ENCODE measurements at regions not wholly inside any gene's neighbourhood (a gene's known extent, or its start where the extent isn't known, plus 50 kb on each side); places are given as distances from the start of the nearest gene placed in this dataset.

DNA sequence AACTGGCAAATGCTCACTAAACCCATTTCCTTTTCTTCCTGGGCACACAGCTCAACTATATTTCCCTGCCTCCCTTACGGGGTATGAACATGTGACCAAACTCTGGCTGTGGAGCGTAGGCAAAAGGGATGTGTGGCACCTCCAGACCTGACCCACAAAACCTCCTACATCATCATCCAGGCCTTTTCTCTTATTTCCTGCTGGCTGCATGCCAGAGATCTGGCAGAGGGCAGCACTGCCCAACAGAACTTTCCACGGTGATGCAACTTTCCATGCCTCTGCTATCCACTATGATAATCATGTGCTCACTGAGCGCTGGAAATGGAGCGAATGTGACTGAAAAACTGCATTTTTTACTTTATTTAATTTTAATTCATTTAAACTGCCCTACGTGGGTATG lies 99.6 kb upstream of the CACNA1E start:
- DNase-seq (ENCODE audit: low read depth in 3 of 3, low spot score in 1 of 3) = no peak

DNA sequence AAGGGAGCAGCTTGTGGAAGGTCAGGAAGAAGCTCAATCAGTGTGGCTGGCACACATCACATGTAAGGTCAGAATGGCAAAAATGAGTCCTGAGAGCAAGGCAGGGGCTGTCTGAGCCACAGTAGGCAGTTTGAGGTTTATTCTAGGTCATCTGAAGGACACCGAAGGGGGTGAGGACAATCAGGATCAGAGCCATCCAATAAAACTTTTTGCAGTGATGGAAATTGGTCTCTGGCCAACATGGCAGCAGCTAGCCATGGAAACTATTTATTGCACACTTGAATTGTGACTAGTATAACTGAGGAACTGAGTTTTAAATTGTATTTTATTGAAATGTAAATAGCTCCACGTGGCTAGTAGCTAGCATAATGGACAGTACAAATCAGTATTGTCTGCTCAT lies 97.0 kb upstream of the CACNA1E start:
- no peak for DNase-seq (ENCODE audit: low read depth in 3 of 3, low spot score in 1 of 3)

DNA sequence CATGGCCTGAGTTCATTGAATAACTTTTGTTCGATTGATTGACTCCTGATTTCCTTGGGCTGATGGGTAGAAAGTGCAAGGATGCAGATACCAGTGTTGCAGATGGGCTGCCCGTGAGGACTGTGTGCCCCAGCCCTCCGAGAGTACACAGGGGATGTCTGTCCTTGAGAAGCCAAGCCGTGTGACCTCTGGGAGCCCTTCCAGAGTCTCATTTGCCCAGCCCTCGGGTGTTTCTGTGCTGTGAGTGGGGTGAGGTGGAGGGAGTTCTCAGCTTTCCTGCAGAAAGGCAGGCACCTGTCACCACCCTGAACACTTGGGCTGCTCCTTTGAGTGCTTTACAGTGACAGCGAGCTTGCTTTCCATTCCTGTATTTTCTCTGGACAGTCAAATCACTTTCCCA lies 96.4 kb upstream of the CACNA1E start:
- no peak for DNase-seq (ENCODE audit: low read depth in 3 of 3, low spot score in 1 of 3)

DNA sequence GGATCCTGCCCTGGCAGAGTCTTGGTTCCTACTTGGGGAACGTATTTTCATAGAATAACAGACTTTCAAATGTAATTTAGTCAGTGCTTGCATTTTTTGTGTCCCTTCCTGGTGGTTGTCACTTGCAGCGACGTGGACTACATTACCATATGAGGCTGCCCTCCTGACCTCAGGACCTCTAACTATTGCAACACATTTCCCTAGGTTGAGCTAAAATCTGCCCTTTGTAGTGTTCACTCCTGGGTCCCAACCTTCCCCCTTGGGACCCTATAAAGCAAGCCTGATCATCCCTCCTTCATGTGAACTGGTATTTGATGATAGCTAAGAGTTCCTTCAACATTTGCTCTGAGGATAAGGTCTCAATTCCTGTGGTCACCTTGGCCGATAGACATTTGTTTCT lies 95.6 kb upstream of the CACNA1E start:
- no peak for DNase-seq (ENCODE audit: low read depth in 3 of 3, low spot score in 1 of 3)

DNA sequence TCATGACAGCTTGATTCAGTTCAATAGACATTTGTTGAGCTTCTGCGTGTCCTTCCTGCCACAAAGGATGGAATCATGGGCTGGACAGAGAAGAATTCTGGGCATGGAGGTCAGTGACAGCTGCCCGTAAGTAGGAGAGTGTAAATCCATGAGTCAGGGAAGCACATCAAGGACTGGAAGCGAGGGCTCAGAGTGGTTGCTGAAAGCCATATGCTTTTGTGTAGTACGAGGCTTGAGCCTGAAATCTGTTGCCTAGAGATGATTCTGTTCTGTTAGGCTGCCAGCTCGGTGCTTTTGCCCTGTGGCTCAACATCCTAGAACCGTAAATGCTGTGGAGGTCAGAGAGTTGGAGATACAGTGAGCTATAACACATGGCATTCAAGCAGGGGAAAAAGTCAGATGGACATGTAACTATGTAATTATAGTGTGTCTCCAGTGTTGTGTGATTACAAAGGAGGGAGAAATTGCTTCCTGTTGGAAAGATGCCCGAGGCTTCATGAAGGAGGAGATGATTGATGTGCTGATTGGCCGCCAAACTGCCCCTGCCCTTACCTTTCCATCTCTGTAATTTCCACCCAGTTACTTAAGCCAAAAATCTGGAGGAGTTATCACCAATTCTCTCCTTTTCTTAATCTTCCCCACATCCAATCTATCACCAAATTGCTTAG lies 92.8 kb upstream of the CACNA1E start:
- DNase-seq (ENCODE audit: low read depth in 3 of 3, low spot score in 1 of 3) = no peak

DNA sequence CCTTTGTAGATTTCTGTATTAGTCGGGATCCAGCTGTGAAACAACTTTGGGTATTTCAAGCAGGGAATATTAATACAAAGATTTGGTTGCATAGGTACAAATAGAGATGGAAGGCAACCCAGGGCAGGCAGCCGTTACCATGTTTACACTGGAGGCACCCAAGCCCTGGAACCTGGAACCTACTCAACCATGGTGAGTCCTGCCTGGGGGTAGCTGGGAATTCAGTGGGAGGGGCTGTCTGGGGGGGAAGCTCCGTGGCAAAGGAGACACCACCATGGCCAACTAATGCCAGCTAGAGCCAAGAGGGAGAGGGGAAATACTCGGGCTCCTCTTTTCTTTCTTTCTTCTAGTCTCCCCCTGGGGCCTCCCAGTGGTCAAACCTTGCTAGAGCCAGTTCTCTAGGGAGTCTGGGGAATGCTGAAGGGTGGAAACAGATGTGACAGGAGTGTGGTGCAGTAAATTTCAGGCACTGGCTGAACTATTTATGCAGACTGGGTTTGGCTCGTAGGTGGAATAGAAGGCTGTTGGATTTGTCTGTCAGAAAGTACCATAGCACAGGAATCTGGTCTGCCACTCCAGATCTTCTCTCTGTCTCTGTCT lies 91.9 kb upstream of the CACNA1E start:
- no peak for DNase-seq (ENCODE audit: low read depth in 3 of 3, low spot score in 1 of 3)

DNA sequence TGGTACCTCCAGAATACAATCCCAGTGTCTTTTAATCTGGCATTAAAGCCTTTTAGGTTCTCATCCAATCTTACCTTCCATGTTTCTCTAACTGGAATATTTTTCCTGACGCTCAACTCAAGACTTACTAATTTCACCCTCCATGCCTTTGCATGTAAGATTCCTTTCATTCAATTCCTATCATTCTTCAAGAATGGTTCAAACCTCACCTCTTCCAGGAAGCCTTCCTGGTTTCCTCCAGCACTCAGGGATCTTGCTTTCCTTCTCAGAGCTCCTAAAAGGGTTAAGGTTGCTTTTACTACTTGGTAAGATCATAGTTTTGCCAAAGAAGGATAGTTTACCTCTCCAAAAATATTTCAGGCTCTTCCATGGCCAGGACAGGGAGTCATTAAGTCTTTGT lies 91.2 kb upstream of the CACNA1E start:
- DNase-seq (ENCODE audit: low read depth in 3 of 3, low spot score in 1 of 3) = no peak

DNA sequence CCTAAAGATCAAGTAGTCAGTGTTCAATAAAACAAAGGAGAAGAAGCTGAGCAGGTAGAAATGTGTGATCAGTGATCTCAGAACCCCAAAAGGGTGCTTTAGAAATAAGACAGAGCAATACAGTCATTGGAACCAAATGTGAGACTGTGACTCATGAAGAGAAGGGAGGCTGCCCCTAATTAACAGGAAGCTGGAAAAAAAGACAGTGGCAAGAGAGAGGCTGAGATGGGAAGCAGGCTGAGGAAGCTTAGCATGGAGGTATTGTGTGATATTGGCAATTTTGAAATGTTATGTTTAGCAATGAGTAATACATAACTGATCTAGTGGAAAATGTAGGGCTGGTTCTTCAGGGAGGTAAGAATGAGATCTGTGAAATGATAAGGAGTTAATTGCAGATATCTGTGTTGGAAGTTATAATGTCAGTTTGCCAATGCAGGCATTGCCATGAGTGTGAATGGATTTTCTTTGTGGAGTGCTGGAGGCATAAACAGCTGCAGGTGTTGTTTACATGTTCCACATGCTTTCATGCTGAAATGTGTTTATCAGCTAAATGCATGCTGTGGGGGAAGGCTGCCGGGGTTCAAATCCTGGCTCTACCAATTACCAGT lies 90.6 kb upstream of the CACNA1E start:
- DNase-seq (ENCODE audit: low read depth in 3 of 3, low spot score in 1 of 3) = no peak

DNA sequence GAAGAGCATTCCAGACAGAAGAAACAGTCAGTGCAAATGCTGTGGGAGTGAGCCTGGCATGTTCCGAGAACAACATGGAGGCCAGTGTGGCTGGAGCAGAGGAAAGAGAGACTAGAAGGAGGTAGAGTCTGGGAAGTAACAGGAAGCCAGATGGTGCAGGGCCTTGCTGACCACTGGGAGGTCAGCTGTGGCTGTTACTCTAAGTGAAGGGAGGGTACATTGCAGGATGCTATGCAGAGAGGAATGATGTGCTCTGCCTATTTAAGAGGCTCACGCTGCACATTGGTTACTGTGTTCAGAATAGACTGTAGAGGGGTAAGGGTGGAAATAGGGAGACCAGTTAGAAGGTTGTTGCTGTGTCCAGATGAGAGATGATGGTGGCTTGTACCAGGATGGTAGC lies 88.6 kb upstream of the CACNA1E start:
- no peak for DNase-seq (ENCODE audit: low read depth in 3 of 3, low spot score in 1 of 3)

DNA sequence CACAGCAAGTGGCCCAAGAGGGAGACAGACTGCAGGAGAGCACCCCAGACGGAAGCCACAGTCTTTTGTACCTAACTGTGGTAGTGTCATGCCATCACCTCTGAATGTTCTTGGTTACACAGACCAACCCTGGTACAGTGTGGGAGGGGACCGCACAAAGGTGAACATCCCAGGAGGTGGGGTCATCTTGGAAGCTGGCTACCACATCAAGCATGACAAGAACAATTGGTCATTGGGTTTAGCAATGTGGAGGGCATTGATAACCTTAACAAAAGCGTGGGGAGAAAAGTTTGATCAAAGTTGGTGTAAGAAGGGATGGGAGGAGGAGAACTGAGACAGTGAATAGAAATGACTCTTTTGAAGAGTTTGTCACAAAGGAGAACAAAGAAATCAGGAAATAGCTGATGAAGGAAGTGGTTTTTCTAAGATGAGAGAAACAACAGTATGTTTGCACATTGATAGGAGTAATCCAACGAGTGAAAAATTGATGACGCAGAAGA lies 87.1 kb upstream of the CACNA1E start:
- peak in 2 of 3 donors; percentile 7 to 10 for DNase-seq (ENCODE audit: low read depth in 3 of 3, low spot score in 1 of 3)

DNA sequence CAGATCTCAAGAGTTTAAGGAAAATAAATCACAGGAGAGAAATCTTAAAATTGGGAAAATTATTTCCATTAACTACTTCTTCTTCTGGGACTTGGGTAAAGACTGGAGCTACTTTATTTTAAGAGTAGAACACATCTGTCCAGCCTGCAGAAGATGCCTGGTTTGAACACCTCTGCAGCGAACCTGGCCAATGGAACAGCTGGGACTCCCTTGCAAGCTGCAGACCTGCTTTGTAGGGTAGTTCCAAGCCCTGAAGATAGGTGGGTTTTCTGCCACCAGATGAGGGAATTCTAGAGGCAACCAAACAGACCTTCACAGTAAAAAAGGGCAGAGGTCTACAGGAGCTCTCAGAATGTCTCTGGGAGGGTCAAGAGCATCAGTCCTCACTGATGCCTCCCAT lies 86.5 kb upstream of the CACNA1E start:
- DNase-seq (ENCODE audit: low read depth in 3 of 3, low spot score in 1 of 3) = no peak

DNA sequence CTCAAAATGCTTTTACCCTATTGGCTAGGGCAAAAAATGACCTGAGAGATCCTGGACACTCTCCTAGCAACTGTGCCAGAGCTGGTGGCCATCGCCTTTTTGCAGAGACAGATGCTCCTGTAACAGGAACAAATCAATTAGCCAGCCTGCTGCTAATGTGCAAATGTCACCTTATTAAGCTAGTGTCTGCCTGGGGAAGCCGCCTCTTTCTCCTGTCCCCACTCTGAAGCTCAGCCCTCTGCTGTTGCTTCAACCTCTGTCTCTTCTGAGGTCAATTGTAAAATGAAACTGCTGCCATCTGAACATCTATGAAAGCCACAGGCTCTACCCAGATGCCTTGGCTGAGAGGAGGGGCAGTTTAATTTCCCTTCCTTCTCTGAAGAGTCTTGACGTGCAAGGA lies 85.5 kb upstream of the CACNA1E start:
- no peak for DNase-seq (ENCODE audit: low read depth in 3 of 3, low spot score in 1 of 3)

DNA sequence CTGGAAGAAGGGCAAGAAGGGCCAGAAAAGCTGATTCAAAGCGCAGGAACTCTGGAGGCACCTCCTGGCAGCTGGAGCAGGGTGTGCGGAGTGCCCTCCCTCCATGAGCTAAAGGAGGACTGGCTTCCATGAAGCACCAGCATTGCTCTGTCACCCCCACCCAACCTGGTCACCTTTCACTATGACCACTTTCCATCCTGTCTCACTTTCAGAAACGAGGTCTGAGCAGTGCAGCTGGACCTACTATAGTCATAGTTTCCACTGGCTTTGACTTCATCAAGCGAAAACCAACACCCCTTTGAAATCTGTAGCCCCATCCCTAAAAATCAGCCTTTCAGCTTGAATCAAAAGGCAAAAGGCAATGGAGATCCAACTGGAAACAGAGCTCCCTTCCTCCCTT lies 84.8 kb upstream of the CACNA1E start:
- DNase-seq (ENCODE audit: low read depth in 3 of 3, low spot score in 1 of 3) = no peak

DNA sequence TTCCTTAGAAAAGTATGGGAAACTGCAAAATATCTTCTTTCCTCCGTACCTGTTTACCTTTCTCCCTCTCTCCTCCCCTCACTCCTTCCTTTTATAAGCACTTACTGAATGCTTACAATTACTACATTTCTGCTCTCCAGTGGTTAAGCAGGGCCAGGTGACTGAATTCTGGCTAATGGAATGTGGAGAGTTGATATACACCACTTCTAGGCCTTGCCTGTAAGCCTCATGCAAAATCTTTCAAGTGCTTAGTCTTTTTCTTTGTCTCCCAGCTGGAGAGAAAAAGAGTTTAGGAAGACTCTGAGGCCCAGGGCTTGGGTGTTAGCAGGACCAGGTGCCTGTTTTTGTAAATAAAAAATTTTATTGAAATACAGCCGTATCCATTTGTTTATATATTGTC lies 77.7 kb upstream of the CACNA1E start:
- no peak for DNase-seq (ENCODE audit: low read depth in 3 of 3, low spot score in 1 of 3)

DNA sequence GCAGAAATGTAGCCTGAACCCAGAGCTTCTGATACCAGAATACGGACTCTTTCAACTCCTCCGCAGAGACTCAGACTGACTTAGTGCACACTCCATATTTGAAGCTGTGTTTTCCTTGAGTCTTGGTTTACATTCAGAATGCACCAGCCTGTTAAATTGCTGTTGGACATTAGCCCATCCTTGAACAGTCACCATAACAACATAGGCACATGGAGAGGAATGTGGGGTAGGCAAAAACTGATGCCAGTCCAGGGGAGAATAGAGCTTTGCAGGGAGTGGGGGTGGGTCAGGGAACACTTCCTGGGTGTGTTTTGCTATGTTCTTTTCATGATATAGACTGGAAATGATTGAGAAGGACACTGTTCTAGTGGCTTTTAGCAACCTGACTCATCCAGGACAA lies 76.3 kb upstream of the CACNA1E start:
- DNase-seq (ENCODE audit: low read depth in 3 of 3, low spot score in 1 of 3) = no peak

DNA sequence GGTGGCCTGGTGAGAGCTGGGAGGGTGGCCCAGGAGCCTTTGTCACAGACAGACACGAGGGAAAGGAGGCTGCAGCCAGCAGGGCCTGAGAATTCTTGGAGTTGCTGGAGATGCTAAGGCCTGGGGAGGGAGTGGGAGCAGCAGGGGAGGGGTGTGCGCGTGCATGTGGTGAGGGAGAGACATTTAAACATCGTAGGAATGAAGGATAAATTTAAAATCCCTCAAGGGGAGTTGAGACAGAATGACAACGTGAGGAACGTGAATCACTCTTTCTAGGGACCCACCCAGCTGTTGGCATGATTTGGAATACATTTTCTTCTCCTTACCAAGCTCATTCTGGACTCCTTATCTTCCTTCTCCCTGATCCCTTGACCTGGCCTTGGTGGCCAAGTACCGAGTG lies 73.3 kb upstream of the CACNA1E start:
- DNase-seq (ENCODE audit: low read depth in 3 of 3, low spot score in 1 of 3) = no peak

DNA sequence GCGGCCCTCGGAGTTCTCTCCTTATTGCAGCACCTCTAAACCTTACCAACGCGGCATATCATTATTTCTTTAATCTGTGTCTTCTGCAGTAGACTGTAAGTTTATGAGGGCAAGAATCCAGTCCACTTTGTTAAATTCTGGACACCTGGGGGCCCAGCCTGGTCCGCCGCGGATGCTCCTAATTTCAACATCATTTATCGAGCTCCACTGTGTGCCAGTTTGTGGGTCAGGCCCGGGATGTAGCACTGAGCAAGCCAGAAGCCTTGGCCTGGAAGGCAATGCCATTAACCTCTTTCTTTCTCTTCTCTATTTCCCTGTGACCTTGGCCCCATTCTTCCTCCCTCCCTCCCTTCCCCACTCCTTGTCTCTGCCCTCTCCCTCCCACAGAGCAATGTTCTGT lies 70.6 kb upstream of the CACNA1E start:
- DNase-seq (ENCODE audit: low read depth in 3 of 3, low spot score in 1 of 3) = no peak

DNA sequence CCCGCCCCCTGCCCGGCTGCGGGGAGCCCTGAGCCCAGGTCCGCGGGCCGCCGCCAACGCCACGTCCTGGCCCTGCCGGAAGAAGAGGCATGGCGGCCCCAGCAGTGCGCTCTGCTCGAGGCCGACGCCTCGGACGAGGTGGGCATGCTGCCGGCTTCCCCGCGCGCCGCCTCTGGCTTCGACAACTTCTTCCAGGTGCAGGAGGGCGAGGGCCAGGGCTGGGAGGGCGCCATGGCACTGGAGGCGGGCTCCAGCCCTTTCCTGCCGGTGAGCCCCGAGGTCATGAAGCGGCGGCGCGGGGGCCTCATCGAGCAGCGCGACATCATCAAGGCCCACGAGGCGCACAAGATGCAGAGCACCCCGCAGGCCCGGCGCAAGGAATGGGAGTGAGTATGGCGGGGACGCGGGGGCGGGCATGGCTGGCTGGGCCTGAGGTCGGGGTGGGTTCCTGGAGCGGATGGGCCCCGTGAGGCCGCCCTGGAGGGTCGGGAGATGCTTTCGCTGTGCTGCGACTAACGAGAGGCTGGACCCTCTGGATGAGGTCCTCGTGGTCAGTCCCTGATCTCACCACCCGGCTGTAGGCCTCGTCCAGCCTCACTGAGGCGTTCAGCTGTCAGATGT lies 70.0 kb upstream of the CACNA1E start:
- DNase-seq (ENCODE audit: low read depth in 3 of 3, low spot score in 1 of 3) = no peak

DNA sequence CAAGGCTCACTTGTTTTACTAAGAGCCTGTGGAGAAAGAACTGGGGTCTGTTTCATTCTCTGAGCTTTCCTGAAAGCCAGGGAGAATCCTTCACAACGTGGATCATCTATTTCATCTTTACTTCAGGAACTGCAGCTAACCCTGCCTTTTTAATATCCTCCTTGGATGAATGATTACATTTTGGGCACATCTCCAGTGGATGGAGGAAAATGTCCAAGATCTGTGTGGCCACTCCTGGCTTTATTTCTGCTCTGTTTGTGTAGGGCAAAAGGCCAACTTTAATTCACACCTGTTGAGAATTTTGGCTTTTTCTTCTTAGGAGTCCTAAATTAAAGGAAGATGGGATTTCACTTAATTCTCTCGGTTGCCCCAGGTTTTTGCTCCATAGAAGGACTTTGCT lies 69.5 kb upstream of the CACNA1E start:
- DNase-seq (ENCODE audit: low read depth in 3 of 3, low spot score in 1 of 3) = no peak

DNA sequence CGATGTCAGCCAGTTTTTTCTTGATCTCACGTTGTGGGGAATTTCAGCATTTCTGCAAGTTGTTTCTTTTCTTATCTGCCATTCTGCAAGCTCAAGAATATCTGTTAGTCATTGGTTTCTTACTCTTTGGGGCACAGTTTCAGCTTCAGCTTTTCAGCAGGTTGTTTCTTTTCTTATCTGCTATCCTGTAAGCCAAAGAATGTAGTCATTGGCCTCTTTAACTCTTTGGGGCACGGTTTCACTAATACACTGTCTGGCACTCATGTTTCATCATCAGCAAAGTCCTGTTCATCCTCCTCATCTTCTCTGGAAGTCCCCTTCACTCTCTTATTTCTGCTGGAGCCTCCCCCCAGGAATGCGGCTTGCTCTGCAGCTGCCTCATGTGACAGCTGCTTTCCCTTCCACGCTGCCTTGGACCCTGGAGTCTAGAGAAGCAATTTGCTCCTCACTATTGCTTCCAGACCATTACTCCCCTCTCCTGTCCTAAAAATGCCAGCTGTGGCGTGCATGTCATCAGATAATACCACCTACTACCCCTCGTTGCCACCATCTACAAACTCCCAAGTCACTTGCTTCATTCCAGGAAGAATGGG lies 67.0 kb upstream of the CACNA1E start:
- DNase-seq (ENCODE audit: low read depth in 3 of 3, low spot score in 1 of 3) = no peak

DNA sequence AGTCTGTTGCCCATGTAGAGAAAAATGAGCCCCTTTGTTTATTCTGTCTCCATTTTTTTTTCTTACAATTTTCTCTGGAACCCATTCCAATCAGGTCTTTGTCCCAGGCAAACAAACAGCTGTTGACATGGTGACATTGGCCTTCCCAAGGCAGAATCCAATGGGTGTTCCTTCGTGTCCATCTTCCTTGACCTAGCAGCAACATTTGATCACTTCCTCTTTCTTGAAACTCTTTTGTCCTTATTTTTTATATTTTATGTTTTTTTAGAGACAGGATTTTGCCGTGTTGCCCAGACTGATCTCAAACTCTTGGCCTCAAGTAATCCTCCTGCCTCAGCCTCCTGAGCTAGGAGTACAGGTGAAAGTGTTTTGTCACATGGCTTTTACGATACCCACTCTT lies 65.4 kb upstream of the CACNA1E start:
- no peak for DNase-seq (ENCODE audit: low read depth in 3 of 3, low spot score in 1 of 3)

DNA sequence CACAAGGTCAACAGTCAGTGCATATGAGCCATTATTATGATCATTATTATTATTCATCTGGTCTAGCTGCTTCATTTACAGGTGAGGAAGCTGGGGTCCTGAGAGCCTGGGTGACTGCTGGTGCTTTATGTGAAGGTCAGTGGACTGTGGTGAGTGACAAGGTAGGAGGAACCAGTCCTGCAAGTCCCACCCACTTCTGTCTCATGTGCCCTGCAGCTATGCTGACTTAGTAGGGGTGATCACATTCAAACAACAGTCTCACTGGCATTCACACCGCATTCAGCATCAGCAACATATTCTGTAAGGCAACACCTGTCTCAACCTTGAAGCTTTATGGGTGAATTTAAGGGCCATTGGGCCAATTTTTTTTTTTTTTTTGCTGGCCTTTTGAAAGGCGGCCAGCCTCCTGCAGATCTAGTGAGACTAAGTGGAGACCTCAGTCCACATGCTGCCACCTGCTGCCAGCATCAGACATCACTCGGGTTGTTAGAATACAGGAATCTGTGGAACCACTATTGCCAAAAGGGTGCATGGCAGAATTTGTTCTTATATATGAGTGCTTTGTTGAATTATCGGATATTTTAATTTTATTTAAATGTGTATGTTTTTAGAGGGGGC lies 59.9 kb upstream of the CACNA1E start:
- DNase-seq (ENCODE audit: low read depth in 3 of 3, low spot score in 1 of 3) = no peak
